ENCODE measurements at regions not wholly inside any gene's neighbourhood (a gene's known extent, or its start where the extent isn't known, plus 50 kb on each side); places are given as distances from the start of the nearest gene placed in this dataset.

- Mint-ChIP-seq H3K9me3 (no peaks in the 10 kb centered on the region), H3K36me3 (ENCODE audit: low read depth) (no peaks in the 10 kb centered on the region), H3K4me3 (no peak overlapping the region), H3K27me3 (no peaks in the 10 kb centered on the region), H3K4me1 (peaks cover 2% of the 10 kb centered on the region), H3K27ac (no peak overlapping the region)
- POLR2A ChIA-PET: interaction anchor here (1.3 kb wide), 1 partner anchor 538 kb away, joined by 3 read pairs; no protein-coding TSS in a partner anchor
- TF ChIP-seq CTCF (IDR thresholded peaks at IDR 0.05): no peak
- intact Hi-C loops (cut with micrococcal nuclease): no loop called here
- DNase-seq: no peak
- CTCF ChIA-PET: interaction anchor here (1.0 kb wide), 1 partner anchor 9 kb away, joined by 4 read pairs; no protein-coding TSS in a partner anchor
- ATAC-seq (ENCODE audit: low read depth): no peak
Measured at GRCh38 chr13:40060296-40061007, 405.0 kb downstream of the COG6 start.

- ChIA-PET POLR2A (no interaction called here), CTCF (no interaction called here)
- intact Hi-C loops (cut with micrococcal nuclease): no loop called here
- no peak for ATAC-seq (ENCODE audit: low read depth)
- Mint-ChIP-seq H3K4me3 (no peak overlapping the region), H3K4me1 (peaks cover 2% of the 10 kb centered on the region), H3K36me3 (ENCODE audit: low read depth) (no peaks in the 10 kb centered on the region), H3K27ac (no peak overlapping the region), H3K27me3 (no peaks in the 10 kb centered on the region), H3K9me3 (no peaks in the 10 kb centered on the region)
- TF ChIP-seq CTCF (IDR thresholded peaks at IDR 0.05): no peak
- DNase-seq: no peak
Measured at GRCh38 chr13:40061466-40062450, 406.3 kb downstream of the COG6 start.

GRCh38 chr13:40063278-40063698, 407.8 kb downstream of the COG6 start:
- H3K4me1 Mint-ChIP-seq: peaks cover 2% of the 10 kb centered on the region
- DNase-seq (no peak), ATAC-seq (ENCODE audit: low read depth) (no peak)
- no peak for TF ChIP-seq CTCF (IDR thresholded peaks at IDR 0.05)
- no peaks in the 10 kb centered on the region for H3K9me3 Mint-ChIP-seq
- H3K27ac Mint-ChIP-seq: no peak overlapping the region
- H3K27me3 Mint-ChIP-seq: no peaks in the 10 kb centered on the region
- intact Hi-C loops (cut with micrococcal nuclease): no loop called here
- POLR2A ChIA-PET: no interaction called here
- CTCF ChIA-PET: interaction anchor here (0.8 kb wide), 1 partner anchor 120 kb away, joined by 3 read pairs; no protein-coding TSS in a partner anchor
- H3K36me3 Mint-ChIP-seq (ENCODE audit: low read depth): no peaks in the 10 kb centered on the region
- H3K4me3 Mint-ChIP-seq: no peak overlapping the region

- DNase-seq (no peak), ATAC-seq (ENCODE audit: low read depth) (no peak)
- POLR2A ChIA-PET: no interaction called here
- Mint-ChIP-seq H3K27me3 (no peaks in the 10 kb centered on the region), H3K36me3 (ENCODE audit: low read depth) (no peaks in the 10 kb centered on the region), H3K4me3 (no peak overlapping the region), H3K27ac (no peak overlapping the region), H3K9me3 (no peaks in the 10 kb centered on the region), H3K4me1 (peaks cover 2% of the 10 kb centered on the region)
- intact Hi-C loops (cut with micrococcal nuclease): no loop called here
- CTCF ChIA-PET: no interaction called here
- no peak for TF ChIP-seq CTCF (IDR thresholded peaks at IDR 0.05)
Measured at GRCh38 chr13:40063703-40064102, 408.2 kb downstream of the COG6 start.
